Neutrophil (primary cell): ENCODE measurements at regions not wholly inside any gene's neighbourhood (a gene's known extent, or its start where the extent isn't known, plus 50 kb on each side); places are given as distances from the start of the nearest gene placed in this dataset.

ENCODE experiments used
- H3K27ac ChIP-seq: fragments of 200-600 bp; sonication (generic); 2 replicates; pipeline ENCODE4 v1.5.1; 2016; ENCODE audit warnings: mild to moderate bottlenecking, moderate library complexity
- H3K27me3 ChIP-seq: fragments of 200-600 bp; sonication (generic); 2 replicates; pipeline ENCODE4 v1.6.0; 2016; ENCODE audit warnings: mild to moderate bottlenecking
- H3K36me3 ChIP-seq: fragments of 200-600 bp; sonication (generic); 2 replicates; pipeline ENCODE4 v1.5.1; 2017
- H3K4me1 ChIP-seq, 2 experiments: fragments of 200-600 bp in 1 of 2; sonication (generic) in 1 of 2; 1 replicate in 1 of 2; 2 replicates in 1 of 2; pipeline versions ENCODE4 v1.5.1 to v1.6.1; 2013 to 2016; ENCODE audit warnings: low read depth in 1 of 2, low read length in 1 of 2, mild to moderate bottlenecking in 1 of 2, moderate library complexity in 1 of 2; ENCODE audit not compliant: control insufficient read depth in 1 of 2, insufficient read depth in 1 of 2
- H3K4me3 ChIP-seq, 2 experiments: fragments of 200-600 bp in 1 of 2; sonication (generic) in 1 of 2; 1 replicate in 1 of 2; 2 replicates in 1 of 2; pipeline ENCODE4 v1.5.1; 2013 to 2016; ENCODE audit warnings: low read depth in 1 of 2, low read length in 1 of 2, mild to moderate bottlenecking in 1 of 2, moderate library complexity in 1 of 2
- H3K9me3 ChIP-seq: fragments of 200-600 bp; sonication (generic); 2 replicates; pipeline ENCODE4 v1.5.1; 2016
- TF ChIP-seq, protein P1 (sequence below): fragments of 200-600 bp; sonication (generic); IDR thresholded peaks from 2 replicates; pipeline ENCODE4 v1.5.1; 2016; ENCODE audit warnings: antibody characterized with exemption

- Histone ChIP-seq H3K4me1 (no peaks in the 10 kb centered on the region), H3K9me3 (no peaks in the 10 kb centered on the region), H3K4me3 (no peak overlapping the region), H3K36me3 (no peaks in the 10 kb centered on the region), H3K27ac (no peak overlapping the region), H3K27me3 (no peaks in the 10 kb centered on the region)
- TF ChIP-seq, protein P1, sequence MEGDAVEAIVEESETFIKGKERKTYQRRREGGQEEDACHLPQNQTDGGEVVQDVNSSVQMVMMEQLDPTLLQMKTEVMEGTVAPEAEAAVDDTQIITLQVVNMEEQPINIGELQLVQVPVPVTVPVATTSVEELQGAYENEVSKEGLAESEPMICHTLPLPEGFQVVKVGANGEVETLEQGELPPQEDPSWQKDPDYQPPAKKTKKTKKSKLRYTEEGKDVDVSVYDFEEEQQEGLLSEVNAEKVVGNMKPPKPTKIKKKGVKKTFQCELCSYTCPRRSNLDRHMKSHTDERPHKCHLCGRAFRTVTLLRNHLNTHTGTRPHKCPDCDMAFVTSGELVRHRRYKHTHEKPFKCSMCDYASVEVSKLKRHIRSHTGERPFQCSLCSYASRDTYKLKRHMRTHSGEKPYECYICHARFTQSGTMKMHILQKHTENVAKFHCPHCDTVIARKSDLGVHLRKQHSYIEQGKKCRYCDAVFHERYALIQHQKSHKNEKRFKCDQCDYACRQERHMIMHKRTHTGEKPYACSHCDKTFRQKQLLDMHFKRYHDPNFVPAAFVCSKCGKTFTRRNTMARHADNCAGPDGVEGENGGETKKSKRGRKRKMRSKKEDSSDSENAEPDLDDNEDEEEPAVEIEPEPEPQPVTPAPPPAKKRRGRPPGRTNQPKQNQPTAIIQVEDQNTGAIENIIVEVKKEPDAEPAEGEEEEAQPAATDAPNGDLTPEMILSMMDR = no peak
Observed at GRCh38 chr1:56045477-56045876, 533.9 kb downstream of the PLPP3 start.

GRCh38 chr1:56045062-56045461 is 534.3 kb downstream of the PLPP3 start:
- Histone ChIP-seq H3K27me3 (no peaks in the 10 kb centered on the region), H3K4me3 (no peak overlapping the region), H3K36me3 (no peaks in the 10 kb centered on the region), H3K4me1 (no peaks in the 10 kb centered on the region), H3K9me3 (no peaks in the 10 kb centered on the region), H3K27ac (no peak overlapping the region)
- TF ChIP-seq, protein P1 = no peak

DNA sequence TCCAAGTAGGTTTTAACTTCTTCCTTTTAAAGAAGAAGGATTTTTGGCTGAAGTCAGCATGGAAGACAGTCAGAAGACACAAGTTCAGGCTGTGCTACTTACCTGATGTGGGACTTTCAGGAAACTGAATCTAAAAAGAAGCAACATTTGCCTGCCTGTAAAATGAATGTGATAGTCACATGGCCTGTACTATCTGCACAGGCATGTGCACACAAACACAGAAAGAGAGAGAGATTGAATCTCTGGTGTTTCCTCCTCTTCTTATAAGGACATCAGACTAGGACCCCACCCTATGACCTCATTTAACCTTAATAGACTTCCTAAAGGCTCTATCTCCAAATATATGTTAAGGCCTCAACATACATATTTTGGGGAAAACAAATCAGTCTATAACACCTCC is 542.9 kb downstream of the PLPP3 start:
- Histone ChIP-seq H3K4me1 (no peaks in the 10 kb centered on the region), H3K36me3 (no peaks in the 10 kb centered on the region), H3K4me3 (no peak overlapping the region), H3K9me3 (no peaks in the 10 kb centered on the region), H3K27me3 (no peaks in the 10 kb centered on the region), H3K27ac (no peak overlapping the region)
- TF ChIP-seq, protein P1 = no peak

DNA sequence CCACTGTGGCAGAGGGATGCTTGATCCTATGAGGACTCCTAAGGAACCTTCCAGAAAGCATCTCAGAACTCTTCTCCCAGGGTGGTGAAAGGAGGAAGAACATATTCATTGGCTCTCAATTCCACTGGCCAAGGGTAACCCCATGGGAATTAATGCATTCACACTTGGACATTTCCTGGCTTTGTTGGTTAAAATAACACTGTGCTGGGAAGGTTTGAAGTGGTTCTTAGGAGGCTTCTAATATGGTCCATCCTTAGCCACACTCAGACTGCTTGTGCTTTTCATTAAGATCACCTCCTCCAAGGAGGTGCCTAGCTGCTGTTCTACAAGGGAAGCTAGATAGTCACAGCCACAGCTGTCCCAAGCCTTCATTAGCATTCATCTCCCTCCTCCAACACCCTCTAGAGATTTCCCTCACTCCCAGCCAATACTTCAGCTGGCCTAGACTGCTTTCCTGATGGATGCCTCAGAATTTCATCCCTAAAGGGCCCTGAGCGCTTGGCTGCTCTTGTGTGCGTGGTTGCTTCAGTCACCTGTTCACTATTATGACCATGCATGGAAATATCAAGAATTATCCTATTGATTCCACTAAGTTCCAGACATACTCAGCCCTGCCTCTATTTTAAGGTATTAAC is 544.4 kb downstream of the PLPP3 start:
- H3K9me3 ChIP-seq = no peaks in the 10 kb centered on the region
- H3K36me3 ChIP-seq = no peaks in the 10 kb centered on the region
- H3K27ac ChIP-seq = no peak overlapping the region
- TF ChIP-seq, protein P1 = no peak
- H3K4me3 ChIP-seq = no peak overlapping the region
- no peaks in the 10 kb centered on the region for H3K27me3 ChIP-seq
- H3K4me1 ChIP-seq = no peaks in the 10 kb centered on the region

GRCh38 chr1:56034222-56034621 is 545.1 kb downstream of the PLPP3 start:
- TF ChIP-seq, protein P1 = no peak
- no peak overlapping the region for H3K27ac ChIP-seq
- no peaks in the 10 kb centered on the region for H3K4me1 ChIP-seq
- no peaks in the 10 kb centered on the region for H3K9me3 ChIP-seq
- no peak overlapping the region for H3K4me3 ChIP-seq
- no peaks in the 10 kb centered on the region for H3K27me3 ChIP-seq
- no peaks in the 10 kb centered on the region for H3K36me3 ChIP-seq
